ENCODE measurements at regions not wholly inside any gene's neighbourhood (a gene's known extent, or its start where the extent isn't known, plus 50 kb on each side); places are given as distances from the start of the nearest gene placed in this dataset.

- no peak for TF ChIP-seq CTCF (IDR thresholded peaks at IDR 0.05)
- intact Hi-C loops (cut with DNase I; ENCODE audit: low total_unique reads), result no loop called here
These were observed 269.3 kb upstream of the ANO3 start for GRCh38 chr11:26062660-26063059.

GRCh38 chr11:26063915-26064314, 268.0 kb upstream of the ANO3 start:
- intact Hi-C loops (cut with DNase I; ENCODE audit: low total_unique reads), result no loop called here
- no peaks in the 10 kb centered on the region for H3K9me3 ChIP-seq
- no peak for DNase-seq
- no peaks in the 10 kb centered on the region for H3K27me3 ChIP-seq
- H3K27ac ChIP-seq, result no peak overlapping the region
- peaks cover 0 to 29% (median 3%) of the 10 kb centered on the region in 4 donors for H3K4me1 ChIP-seq
- H3K4me3 ChIP-seq, result no peak overlapping the region
- no peaks in the 10 kb centered on the region for H3K36me3 ChIP-seq
- TF ChIP-seq CTCF (IDR thresholded peaks at IDR 0.05), result no peak

More at GRCh38 chr11:26062660-26063059, 269.3 kb upstream of the ANO3 start:
- no peaks in the 10 kb centered on the region for H3K9me3 ChIP-seq
- H3K4me3 ChIP-seq, result no peak overlapping the region
- peaks cover 0 to 29% (median 3%) of the 10 kb centered on the region in 4 donors for H3K4me1 ChIP-seq
- no peaks in the 10 kb centered on the region for H3K36me3 ChIP-seq
- H3K27ac ChIP-seq, result no peak overlapping the region
- no peak for DNase-seq
- H3K27me3 ChIP-seq, result no peaks in the 10 kb centered on the region

- H3K36me3 ChIP-seq, result no peaks in the 10 kb centered on the region
- no peak overlapping the region for H3K27ac ChIP-seq
- DNase-seq, result no peak
- no peaks in the 10 kb centered on the region for H3K27me3 ChIP-seq
- H3K9me3 ChIP-seq, result no peaks in the 10 kb centered on the region
- intact Hi-C loops (cut with DNase I; ENCODE audit: low total_unique reads), result no loop called here
- no peak for TF ChIP-seq CTCF (IDR thresholded peaks at IDR 0.05)
- peaks cover 0 to 29% (median 3%) of the 10 kb centered on the region in 4 donors for H3K4me1 ChIP-seq
- no peak overlapping the region for H3K4me3 ChIP-seq
These were observed 266.0 kb upstream of the ANO3 start for GRCh38 chr11:26065944-26066343.

- Histone ChIP-seq H3K4me1 (no peaks in the 10 kb centered on the region), H3K9me3 (no peaks in the 10 kb centered on the region), H3K36me3 (no peaks in the 10 kb centered on the region), H3K4me3 (no peak overlapping the region), H3K27me3 (no peaks in the 10 kb centered on the region), H3K27ac (no peak overlapping the region)
- DNase-seq, result no peak
- intact Hi-C loops (cut with DNase I; ENCODE audit: low total_unique reads), result no loop called here
- no peak for TF ChIP-seq CTCF (IDR thresholded peaks at IDR 0.05)
These were observed 261.1 kb upstream of the ANO3 start for GRCh38 chr11:26070714-26071380.

GRCh38 chr11:26072614-26073153, 259.2 kb upstream of the ANO3 start:
- no peak overlapping the region for H3K27ac ChIP-seq
- intact Hi-C loops (cut with DNase I; ENCODE audit: low total_unique reads), result no loop called here

More at GRCh38 chr11:26072614-26073153, 259.2 kb upstream of the ANO3 start:
- no peaks in the 10 kb centered on the region for H3K36me3 ChIP-seq
- no peaks in the 10 kb centered on the region for H3K9me3 ChIP-seq
- no peak for TF ChIP-seq CTCF (IDR thresholded peaks at IDR 0.05)
- H3K27me3 ChIP-seq, result no peaks in the 10 kb centered on the region
- H3K4me1 ChIP-seq, result no peaks in the 10 kb centered on the region
- H3K4me3 ChIP-seq, result no peak overlapping the region
- no peak for DNase-seq
